Mesothelial cell of epicardium (in vitro differentiated cells): ENCODE measurements at regions not wholly inside any gene's neighbourhood (a gene's known extent, or its start where the extent isn't known, plus 50 kb on each side); places are given as distances from the start of the nearest gene placed in this dataset.

ENCODE experiments used
- DNase-seq, 2 experiments: peaks; one replicate each; pipeline ENCODE4 v3.0.0; 2021; ENCODE audit warnings: low spot score in 2 of 2; ENCODE audit not compliant: unreplicated experiment in 2 of 2
- H3K27ac Mint-ChIP-seq: 2 replicates; pipeline ENCODE4 v1.8.0; 2021; ENCODE audit warnings: mixed read lengths
- H3K27me3 Mint-ChIP-seq: 2 replicates; pipeline ENCODE4 v1.8.0; 2021; ENCODE audit warnings: low read depth, mixed read lengths
- H3K36me3 Mint-ChIP-seq: 2 replicates; pipeline ENCODE4 v1.8.0; 2021; ENCODE audit warnings: mixed read lengths
- H3K4me1 Mint-ChIP-seq: 2 replicates; pipeline ENCODE4 v1.8.0; 2021; ENCODE audit warnings: mixed read lengths
- H3K4me3 Mint-ChIP-seq: 2 replicates; pipeline ENCODE4 v1.8.0; 2021; ENCODE audit warnings: mild to moderate bottlenecking, moderate library complexity, mixed read lengths
- H3K9me3 Mint-ChIP-seq: 2 replicates; pipeline ENCODE4 v1.8.0; 2021; ENCODE audit warnings: mixed read lengths
- CTCF ChIP-seq: fragments of 200-600 bp; sonication (generic); IDR thresholded peaks from one replicate; pipeline ENCODE4 v1.5.0; 2021; ENCODE audit warnings: antibody characterized with exemption; ENCODE audit not compliant: unreplicated experiment

- Mint-ChIP-seq H3K4me3 (no peak overlapping the region), H3K27me3 (no peaks in the 10 kb centered on the region), H3K27ac (no peak overlapping the region), H3K36me3 (no peaks in the 10 kb centered on the region), H3K4me1 (peaks cover 19% of the 10 kb centered on the region), H3K9me3 (no peaks in the 10 kb centered on the region)
- no peak for DNase-seq
- no peak for TF ChIP-seq CTCF
These were observed 82.9 kb downstream of the ELOVL4 start for GRCh38 chr6:79864421-79864820.

GRCh38 chr6:79864001-79864400 lies 83.4 kb downstream of the ELOVL4 start:
- Mint-ChIP-seq H3K36me3 (no peaks in the 10 kb centered on the region), H3K9me3 (no peaks in the 10 kb centered on the region), H3K27me3 (no peaks in the 10 kb centered on the region), H3K4me1 (peaks cover 19% of the 10 kb centered on the region), H3K4me3 (no peak overlapping the region), H3K27ac (no peak overlapping the region)
- no peak for DNase-seq
- no peak for TF ChIP-seq CTCF

- TF ChIP-seq CTCF = no peak
- no peak overlapping the region for H3K27ac Mint-ChIP-seq
- no peak for DNase-seq
- H3K4me3 Mint-ChIP-seq = no peak overlapping the region
- no peaks in the 10 kb centered on the region for H3K36me3 Mint-ChIP-seq
- no peaks in the 10 kb centered on the region for H3K9me3 Mint-ChIP-seq
- H3K27me3 Mint-ChIP-seq = no peaks in the 10 kb centered on the region
- H3K4me1 Mint-ChIP-seq = peaks cover 16% of the 10 kb centered on the region
These were observed 83.8 kb downstream of the ELOVL4 start for GRCh38 chr6:79863566-79863965.

- H3K36me3 Mint-ChIP-seq = no peaks in the 10 kb centered on the region
- no peaks in the 10 kb centered on the region for H3K9me3 Mint-ChIP-seq
- DNase-seq = no peak
- TF ChIP-seq CTCF = no peak
- no peaks in the 10 kb centered on the region for H3K27me3 Mint-ChIP-seq
- peaks cover 7% of the 10 kb centered on the region for H3K4me1 Mint-ChIP-seq
- H3K4me3 Mint-ChIP-seq = no peak overlapping the region
- H3K27ac Mint-ChIP-seq = no peak overlapping the region
These were observed 84.6 kb downstream of the ELOVL4 start for GRCh38 chr6:79862711-79863110.

GRCh38 chr6:79862126-79862525 lies 85.2 kb downstream of the ELOVL4 start:
- Mint-ChIP-seq H3K36me3 (no peaks in the 10 kb centered on the region), H3K4me1 (peaks cover 7% of the 10 kb centered on the region), H3K27ac (no peak overlapping the region), H3K4me3 (no peak overlapping the region), H3K27me3 (no peaks in the 10 kb centered on the region), H3K9me3 (no peaks in the 10 kb centered on the region)
- no peak for TF ChIP-seq CTCF
- no peak for DNase-seq

- H3K27ac Mint-ChIP-seq = no peak overlapping the region
- H3K27me3 Mint-ChIP-seq = no peaks in the 10 kb centered on the region
- DNase-seq = no peak
- no peaks in the 10 kb centered on the region for H3K36me3 Mint-ChIP-seq
- no peaks in the 10 kb centered on the region for H3K9me3 Mint-ChIP-seq
- no peak overlapping the region for H3K4me3 Mint-ChIP-seq
- no peaks in the 10 kb centered on the region for H3K4me1 Mint-ChIP-seq
- TF ChIP-seq CTCF = no peak
These were observed 86.3 kb downstream of the ELOVL4 start for GRCh38 chr6:79861023-79861422.
